Coronary artery (tissue), 2 donors: ENCODE measurements at regions not wholly inside any gene's neighbourhood (a gene's known extent, or its start where the extent isn't known, plus 50 kb on each side); places are given as distances from the start of the nearest gene placed in this dataset.

Source experiments
- DNase-seq: peaks from one replicate; pipeline ENCODE4 v3.0.0-alpha.2; 2017; ENCODE audit warnings: low spot score
- H3K27ac ChIP-seq, 2 donors: fragments of 200-600 bp; sonication (generic); one replicate each; pipeline ENCODE4 v1.5.1; 2016 to 2019
- H3K4me3 ChIP-seq: fragments of 200-600 bp; sonication (generic); 2 replicates; pipeline ENCODE4 v1.5.1; 2016; ENCODE audit warnings: mild to moderate bottlenecking, moderate library complexity
- TF ChIP-seq, protein P1 (sequence below): fragments of 200-600 bp; sonication (generic); IDR thresholded peaks from one replicate; pipeline ENCODE4 v1.5.1; 2019; ENCODE audit warnings: antibody characterized with exemption

GRCh38 chr15:25236143-25236860 is 202.5 kb downstream of the UBE3A start:
- no peak overlapping the region for H3K4me3 ChIP-seq
- DNase-seq = no peak
- H3K27ac ChIP-seq = no peak overlapping the region
- TF ChIP-seq, protein P1, sequence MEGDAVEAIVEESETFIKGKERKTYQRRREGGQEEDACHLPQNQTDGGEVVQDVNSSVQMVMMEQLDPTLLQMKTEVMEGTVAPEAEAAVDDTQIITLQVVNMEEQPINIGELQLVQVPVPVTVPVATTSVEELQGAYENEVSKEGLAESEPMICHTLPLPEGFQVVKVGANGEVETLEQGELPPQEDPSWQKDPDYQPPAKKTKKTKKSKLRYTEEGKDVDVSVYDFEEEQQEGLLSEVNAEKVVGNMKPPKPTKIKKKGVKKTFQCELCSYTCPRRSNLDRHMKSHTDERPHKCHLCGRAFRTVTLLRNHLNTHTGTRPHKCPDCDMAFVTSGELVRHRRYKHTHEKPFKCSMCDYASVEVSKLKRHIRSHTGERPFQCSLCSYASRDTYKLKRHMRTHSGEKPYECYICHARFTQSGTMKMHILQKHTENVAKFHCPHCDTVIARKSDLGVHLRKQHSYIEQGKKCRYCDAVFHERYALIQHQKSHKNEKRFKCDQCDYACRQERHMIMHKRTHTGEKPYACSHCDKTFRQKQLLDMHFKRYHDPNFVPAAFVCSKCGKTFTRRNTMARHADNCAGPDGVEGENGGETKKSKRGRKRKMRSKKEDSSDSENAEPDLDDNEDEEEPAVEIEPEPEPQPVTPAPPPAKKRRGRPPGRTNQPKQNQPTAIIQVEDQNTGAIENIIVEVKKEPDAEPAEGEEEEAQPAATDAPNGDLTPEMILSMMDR = no peak

DNA sequence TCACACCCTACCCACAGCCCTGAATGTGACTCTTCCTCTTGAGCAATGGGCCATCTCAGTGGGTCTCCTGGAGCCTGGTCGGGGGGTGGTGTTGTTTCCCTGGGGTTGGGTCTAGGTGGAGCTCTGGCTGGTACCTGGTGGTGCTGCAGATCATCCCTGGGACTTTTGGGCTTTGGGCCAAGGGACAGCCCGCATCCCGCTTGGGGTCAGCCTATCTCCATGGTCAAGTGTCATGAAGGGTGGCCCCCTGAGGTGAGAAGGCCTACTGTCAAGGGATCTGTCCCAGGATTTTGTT is 202.0 kb downstream of the UBE3A start:
- no peak overlapping the region for H3K4me3 ChIP-seq
- TF ChIP-seq, protein P1 = no peak
- DNase-seq = no peak
- H3K27ac ChIP-seq = no peak overlapping the region

DNA sequence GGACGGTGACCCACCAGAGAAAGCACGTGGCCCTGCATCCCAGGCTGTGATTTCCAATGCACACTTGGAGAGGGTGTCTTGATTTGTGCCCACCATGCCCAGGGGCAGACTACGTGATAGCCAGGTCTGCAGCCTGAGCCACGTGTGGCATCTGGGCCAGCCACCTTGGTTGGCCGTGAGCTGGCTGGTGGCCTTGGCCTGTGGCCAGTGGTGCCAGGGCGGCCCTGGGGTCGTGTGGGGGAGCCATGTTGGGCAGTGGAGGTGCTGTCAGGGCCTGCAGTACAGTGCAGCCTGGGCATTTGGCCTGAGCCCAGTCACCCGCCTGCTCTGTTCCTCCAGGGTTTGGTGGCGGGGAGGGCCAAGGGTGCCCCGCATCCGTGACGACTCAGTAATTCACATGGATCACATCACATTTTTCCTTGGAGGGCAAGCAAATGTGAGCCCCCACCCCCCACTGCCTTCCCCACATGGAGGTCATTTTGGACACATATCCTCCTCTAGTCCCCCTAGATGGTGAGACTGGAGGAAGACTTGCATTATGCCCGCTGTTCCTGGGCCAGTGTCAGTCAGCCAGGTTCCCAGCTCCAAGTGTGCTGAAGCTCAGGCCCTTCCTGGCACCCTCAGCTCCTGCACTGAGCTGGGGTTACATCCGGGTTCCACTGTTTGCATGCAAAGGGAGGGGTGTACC is 201.4 kb downstream of the UBE3A start:
- TF ChIP-seq, protein P1 = no peak
- H3K4me3 ChIP-seq = no peak overlapping the region
- DNase-seq = no peak
- H3K27ac ChIP-seq = no peak overlapping the region

DNA sequence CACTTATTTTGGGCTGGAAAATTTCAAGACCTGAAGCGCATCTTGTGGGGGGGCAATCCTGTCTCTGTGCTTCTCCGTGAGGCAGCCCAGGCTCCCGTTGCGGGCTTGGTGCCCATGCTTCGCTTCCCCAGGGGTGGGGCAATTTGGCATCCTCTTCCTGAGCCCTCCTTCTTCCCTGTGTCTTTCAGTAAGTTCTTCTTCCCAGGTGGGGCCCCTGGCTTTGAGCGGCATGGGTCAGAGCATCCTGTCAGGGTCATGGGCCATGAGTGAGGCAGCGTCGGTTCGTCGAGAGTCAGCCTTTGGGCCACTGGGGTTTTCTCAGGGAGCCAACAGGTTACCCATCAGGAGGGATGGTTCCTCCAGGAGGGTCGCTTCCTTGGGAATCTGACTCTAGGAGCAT is 200.7 kb downstream of the UBE3A start:
- DNase-seq = no peak
- TF ChIP-seq, protein P1 = no peak
- no peak overlapping the region for H3K4me3 ChIP-seq
- no peak overlapping the region for H3K27ac ChIP-seq

- no peak for DNase-seq
- TF ChIP-seq, protein P1 = no peak
Observed at GRCh38 chr15:25238716-25239470, 199.9 kb downstream of the UBE3A start.

DNA sequence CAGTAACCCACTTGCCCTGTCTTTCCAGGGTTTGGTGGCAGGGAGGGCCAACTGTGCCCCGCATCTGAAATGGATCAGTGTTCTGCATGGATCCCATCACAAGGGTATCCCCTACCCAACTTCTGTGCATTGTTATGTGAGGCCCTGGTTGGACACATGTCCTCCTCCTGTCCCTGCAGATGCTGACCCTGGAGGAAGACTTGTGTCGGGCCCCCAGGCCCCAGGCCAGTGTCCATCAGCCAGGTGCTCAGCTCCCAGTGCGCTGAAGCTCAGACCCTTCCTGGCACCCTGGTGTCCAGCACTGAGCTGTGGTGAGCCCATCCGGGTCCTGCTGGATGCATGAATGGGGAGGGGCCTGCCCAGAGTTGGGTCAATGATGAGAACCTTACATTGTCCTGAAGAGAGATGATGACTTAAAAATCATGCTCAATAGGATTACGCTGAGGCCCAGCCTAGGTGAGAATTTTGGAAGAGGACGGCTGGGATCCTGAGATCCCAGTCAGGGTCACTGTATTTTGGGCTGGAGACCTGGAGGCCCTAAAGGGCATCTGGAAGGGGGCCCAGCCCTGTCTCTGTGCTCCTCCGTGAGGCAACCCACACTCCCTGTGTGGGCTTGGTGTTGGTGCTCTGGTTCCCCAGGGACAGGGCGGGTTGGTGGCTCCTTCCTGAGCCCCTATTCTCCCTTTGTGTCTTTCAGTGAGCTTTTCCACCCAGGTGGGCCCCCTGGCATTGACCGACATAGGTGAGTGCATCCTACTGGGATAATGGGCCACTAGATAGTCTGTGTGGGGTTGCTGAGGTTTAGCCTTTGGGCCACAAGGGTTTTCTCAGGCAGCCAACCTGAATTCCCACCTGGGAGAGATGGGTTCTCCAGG is 199.1 kb downstream of the UBE3A start:
- no peak overlapping the region for H3K27ac ChIP-seq
- H3K4me3 ChIP-seq = no peak overlapping the region
- TF ChIP-seq, protein P1 = no peak

More at GRCh38 chr15:25238716-25239470, 199.9 kb downstream of the UBE3A start:
- H3K4me3 ChIP-seq = no peak overlapping the region
- H3K27ac ChIP-seq = no peak overlapping the region

More for the DNA sequence above, 199.1 kb downstream of the UBE3A start:
- DNase-seq = no peak
